ENCODE measurements at regions not wholly inside any gene's neighbourhood (a gene's known extent, or its start where the extent isn't known, plus 50 kb on each side); places are given as distances from the start of the nearest gene placed in this dataset.
"Not testable (repeated sequence)": the region's sequence is repeated elsewhere in the genome, so short reads cannot be mapped to it uniquely, and the experiment has no call there.

- no peak for DNase-seq
Observed at GRCh38 chr3:89628856-89629670, 521.6 kb downstream of the EPHA3 start.

DNA sequence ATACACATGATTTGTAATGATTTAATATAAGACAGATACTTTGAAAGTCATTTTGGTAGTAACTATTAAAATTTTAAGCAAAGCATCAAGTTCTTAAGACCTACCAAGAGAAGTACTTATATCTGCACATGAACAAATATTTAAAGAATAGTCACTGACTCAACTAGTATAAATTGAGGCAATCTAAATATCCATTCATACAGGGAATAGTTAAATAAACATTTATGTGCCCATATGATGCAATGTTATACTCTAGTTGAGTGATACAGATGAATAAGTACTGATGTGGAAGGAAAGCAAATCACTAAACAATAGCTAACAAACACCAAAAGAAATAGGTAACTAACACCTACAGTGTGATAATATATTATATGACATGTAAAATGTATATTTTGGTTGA, 527.7 kb downstream of the EPHA3 start:
- DNase-seq, result no peak

GRCh38 chr3:89644716-89645115, 537.3 kb downstream of the EPHA3 start:
- DNase-seq, result no peak

DNA sequence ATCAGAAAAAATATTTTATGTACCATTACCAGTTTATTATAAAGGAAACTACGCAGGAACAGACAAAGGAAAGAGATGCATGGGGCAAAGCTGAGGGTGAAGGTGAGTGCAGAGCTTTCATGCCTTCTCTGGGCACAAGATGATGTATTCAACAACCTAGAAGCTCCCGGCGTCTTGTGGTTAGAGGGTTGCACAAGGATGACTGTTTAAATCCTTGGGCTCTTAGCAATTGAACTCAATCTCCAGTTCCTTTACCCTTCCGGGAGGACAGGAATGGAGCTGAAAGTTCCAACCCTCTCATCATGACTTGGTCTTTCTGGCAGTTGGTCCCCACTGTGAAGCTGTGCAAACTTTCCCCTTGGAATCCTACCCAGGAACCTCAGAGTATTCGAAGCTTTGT, 542.0 kb downstream of the EPHA3 start:
- no peak for DNase-seq

- no peak for DNase-seq
Observed at GRCh38 chr3:89654031-89654430, 546.6 kb downstream of the EPHA3 start.

DNA sequence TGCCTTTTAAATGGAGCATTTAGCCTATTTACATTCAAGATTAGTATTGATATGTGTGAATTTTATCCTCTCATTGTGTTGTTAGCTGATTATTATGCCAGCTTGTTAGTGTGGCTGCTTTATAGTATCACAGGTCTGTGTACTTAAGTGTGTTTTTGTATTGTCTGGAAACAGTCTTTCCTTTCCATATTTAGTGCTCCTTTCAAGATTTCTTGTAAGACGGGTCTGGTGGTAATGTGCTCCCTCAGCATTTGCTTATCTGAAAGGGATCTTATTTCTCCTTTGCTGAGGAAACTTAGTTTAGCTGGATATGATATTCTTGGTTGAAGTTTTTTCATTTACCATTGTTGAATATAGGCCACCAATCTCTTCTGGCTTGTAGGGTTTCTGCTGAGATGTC, 549.0 kb downstream of the EPHA3 start:
- no peak for DNase-seq

GRCh38 chr3:89679686-89680085, 572.3 kb downstream of the EPHA3 start:
- DNase-seq, result no peak

DNA sequence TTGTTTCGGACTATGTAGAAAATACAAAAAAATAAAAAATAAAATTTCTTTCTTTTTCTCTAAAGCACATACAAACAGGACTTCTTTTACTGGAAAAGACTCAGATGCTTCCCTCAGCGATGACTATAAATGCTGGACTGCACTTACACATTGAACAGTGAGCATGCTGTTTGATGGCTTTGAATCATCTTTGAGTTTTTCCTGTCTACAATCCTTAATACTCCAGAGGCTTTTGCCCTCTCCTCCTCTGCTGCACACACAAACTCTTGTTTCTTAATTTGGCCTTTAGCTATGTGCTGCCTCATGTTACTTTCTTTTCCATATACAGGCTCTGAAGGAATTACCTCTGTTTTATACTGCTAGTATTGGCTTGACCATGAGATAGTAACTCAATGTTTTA, 575.1 kb downstream of the EPHA3 start:
- DNase-seq, result no peak

- DNase-seq, result no peak
Observed at GRCh38 chr3:89685731-89686130, 578.3 kb downstream of the EPHA3 start.

- no peak for DNase-seq
Observed at GRCh38 chr3:89690646-89691045, 583.2 kb downstream of the EPHA3 start.

GRCh38 chr3:89692601-89693000, 585.2 kb downstream of the EPHA3 start:
- DNase-seq, result no peak

DNA sequence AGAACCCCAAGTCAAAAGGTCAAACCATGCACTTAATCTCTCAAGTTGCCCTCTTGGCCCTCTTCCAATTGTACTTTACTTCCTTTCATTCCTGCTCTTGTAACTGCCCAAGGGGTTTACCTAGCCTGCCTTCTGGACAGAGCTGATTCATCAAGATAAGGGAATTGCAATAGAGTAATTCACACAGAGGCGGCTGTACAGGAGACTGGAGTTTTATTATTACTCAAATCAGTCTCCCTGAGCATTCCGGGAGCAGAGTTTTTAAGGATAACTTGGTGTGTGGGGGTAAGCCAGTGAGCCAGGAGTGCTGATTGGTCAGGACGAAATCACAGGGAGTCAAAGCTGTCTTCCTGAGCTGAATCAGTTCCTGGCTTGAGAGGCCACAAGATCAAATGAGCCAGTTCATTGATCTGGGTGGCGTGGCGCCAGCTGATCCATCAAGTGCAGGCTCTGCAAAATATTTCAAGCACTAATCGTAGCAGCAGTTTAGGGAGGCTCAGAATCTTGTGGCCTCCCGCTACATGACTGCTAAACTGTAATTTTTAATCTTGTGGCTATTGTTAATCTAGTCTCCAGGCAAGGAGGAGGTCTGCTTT, 590.0 kb downstream of the EPHA3 start:
- no peak for DNase-seq

DNA sequence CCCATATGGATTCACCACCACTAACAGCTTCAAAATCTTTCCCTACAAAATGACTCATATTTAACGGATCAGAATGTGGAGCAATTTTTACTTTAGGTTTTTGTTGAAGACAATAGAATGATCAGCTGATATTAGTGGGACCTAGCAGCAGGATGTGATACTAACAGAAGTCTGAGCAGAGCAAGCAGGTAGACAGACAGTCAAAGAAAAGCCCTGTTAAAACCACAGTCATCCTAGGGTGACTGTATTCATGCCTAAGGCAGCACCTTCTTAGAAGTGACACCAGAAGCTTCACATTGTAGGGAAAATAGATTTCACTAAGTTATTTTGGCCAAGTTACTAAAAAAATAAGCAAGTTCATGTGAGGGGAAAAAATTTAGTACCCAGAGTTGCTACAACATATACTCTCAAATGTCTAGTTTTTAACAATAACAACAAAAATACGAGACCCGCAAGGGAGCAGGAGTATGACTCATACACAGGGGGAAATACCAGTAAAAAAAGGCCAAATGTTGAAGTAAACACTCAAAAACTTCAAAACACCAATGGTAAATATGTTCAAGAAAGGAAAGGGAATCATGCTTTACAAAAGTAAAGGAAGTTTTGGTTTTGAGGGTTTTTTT, 590.9 kb downstream of the EPHA3 start:
- no peak for DNase-seq

- no peak for DNase-seq
Observed at GRCh38 chr3:89699229-89699628, 591.8 kb downstream of the EPHA3 start.

GRCh38 chr3:89699771-89700170, 592.4 kb downstream of the EPHA3 start:
- no peak for DNase-seq

DNA sequence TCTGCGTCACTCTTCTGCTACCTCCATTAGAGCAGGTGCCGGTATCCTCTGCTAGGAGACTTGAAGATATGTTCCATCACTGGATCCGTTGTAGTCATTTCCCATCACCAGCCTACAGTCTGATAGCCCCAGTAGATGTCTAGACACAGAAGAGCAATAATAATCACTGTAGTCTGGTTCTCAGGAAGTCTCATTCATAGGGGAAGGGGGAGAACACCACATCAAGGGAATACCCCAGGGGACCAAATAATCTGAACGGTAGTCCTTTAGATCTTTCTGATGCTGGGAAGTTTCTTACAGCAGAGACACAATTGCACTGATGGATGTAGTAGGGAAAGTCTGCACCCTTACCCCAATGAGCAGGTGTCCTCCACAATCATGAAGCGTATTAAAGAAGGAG, 595.0 kb downstream of the EPHA3 start:
- DNase-seq, result no peak

DNA sequence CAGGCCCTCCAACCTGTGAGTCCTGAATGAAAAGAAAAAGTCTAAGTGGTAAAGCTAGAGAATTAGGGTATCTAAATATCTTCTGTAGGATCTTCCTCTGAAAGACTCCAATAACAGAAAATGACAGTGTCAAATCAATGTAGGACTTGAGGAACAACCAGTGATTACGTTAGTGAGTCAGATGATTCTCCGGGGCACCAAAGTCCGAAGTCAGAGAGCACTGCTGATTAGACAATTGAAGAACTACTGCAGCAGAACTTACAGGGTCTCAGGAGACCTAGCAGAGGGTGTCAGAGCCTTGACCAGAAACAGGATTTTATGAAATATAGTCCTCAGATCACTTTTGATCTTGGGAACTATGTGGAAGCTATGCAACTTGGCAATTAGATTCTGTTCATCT, 605.8 kb downstream of the EPHA3 start:
- DNase-seq, result no peak

- DNase-seq, result no peak
Observed at GRCh38 chr3:89714237-89714636, 606.8 kb downstream of the EPHA3 start.

- DNase-seq, result no peak
Observed at GRCh38 chr3:89740080-89740880, 632.9 kb downstream of the EPHA3 start.

DNA sequence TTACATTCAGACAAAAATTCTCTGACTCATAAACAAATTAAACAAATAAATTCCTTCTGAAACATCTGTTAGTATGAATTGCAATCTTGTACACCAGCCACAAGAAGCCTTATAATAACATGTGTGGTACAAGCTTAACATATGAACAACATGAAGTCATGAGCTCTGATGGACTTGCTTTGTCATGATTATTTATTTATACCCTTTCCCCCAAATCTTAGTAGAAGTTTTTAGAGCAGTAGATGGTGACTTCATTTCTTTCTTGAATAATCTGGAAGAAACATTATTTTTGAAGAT, 633.4 kb downstream of the EPHA3 start:
- no peak for DNase-seq

GRCh38 chr3:89742546-89742945, 635.1 kb downstream of the EPHA3 start:
- DNase-seq, result no peak

GRCh38 chr3:89747541-89748278, 640.3 kb downstream of the EPHA3 start:
- not testable (repeated sequence) for DNase-seq
